ENCODE measurements at regions not wholly inside any gene's neighbourhood (a gene's known extent, or its start where the extent isn't known, plus 50 kb on each side); places are given as distances from the start of the nearest gene placed in this dataset.

DNA sequence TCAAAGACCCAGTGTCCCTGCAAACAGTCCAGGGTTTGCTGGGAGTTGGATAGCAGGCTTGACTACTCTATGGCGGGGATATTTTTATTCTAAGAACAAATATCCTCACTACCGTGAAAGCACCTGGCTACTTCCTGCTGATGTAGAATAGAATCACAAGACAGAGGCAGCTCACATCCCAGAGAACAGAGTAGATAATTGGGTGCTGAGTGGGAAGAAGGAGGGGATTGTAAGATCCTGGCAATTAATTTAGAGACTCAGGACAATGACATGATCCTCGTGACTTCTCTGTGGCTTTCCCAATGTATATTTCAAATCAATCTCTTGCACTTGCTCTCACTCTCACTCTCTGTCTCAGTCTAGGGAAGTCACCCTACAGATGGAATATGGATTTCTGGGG is 341.9 kb upstream of the DCC start:
- no peak for DNase-seq

- DNase-seq = no peak
Observed at GRCh38 chr18:51998711-51999110, 341.3 kb upstream of the DCC start.

GRCh38 chr18:51999351-51999750 is 340.6 kb upstream of the DCC start:
- DNase-seq = no peak

GRCh38 chr18:52000435-52000834 is 339.6 kb upstream of the DCC start:
- DNase-seq = no peak

- DNase-seq = no peak
Observed at GRCh38 chr18:52001106-52001505, 338.9 kb upstream of the DCC start.

GRCh38 chr18:52002600-52002999 is 337.4 kb upstream of the DCC start:
- no peak for DNase-seq

DNA sequence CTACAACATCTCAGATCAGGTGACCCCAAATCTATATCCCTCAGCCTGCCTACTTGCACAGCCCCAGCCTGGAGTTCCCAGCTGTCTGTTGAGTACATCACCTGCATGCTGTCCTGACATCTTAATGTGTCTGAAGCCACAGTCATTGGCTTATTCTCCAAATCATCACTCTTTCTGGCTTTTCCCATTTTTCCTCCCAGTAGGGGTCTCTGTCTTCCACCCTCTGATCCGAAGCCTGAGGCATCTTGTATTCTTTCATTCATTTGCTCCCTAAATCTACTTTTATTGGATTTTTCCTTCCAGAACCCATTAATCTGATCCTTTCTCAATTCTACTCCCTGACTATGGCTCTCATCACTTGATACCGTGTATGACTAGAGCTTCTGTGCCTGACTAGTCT is 332.9 kb upstream of the DCC start:
- DNase-seq = no peak

DNA sequence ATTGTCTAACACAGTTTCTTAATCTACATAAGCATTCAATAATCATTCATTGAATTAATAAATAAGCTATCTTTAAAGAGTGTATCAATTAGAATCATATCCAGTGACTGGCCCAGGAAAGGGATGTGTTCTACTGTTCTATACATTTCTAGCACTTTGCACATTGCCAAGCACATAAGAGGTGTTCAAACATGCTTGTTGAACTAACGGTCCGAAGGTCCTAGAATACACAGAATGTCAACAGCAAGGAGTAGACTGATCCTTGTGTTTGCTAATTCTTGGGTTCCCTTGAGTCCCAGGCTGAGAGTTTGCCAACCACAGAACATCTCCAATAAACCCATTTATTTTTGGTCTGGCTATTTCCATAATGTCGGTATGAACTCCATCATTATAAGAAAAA is 331.7 kb upstream of the DCC start:
- DNase-seq = no peak

- no peak for DNase-seq
Observed at GRCh38 chr18:52008736-52009135, 331.3 kb upstream of the DCC start.

- no peak for DNase-seq
Observed at GRCh38 chr18:52009958-52010357, 330.0 kb upstream of the DCC start.

DNA sequence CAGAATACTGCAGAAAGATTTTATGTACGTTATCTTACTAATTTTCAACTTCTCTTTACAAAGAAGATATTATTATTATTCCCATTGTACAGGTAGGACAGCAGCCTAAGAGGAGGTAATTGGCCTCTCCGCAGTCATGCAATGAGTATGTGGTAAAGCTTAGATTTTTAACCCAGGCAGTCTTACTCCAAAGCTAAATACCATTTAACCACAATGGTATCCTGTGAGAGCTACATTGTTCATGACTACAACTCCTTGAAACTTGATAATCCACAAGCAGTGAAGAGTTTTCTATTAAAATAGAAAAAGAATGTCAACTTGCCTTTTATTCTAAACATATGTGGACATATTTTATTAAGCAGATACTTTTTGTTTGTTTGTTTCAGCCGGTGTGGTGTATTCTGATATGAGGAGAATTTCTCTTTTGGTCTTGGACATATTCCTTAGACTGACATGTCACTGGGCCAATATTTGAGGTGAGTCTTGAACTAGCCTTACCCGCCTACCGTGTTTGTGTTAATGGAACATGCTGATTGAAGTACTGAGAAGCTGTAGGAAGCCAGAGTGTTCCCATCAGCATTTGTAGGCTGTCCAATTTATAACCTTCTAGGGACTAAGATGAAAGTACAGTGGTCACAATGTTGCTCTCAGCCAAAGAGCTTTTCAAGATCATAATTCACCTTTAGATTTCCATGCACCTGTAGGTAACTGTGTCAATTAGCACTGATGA is 293.9 kb upstream of the DCC start:
- no peak for DNase-seq

DNA sequence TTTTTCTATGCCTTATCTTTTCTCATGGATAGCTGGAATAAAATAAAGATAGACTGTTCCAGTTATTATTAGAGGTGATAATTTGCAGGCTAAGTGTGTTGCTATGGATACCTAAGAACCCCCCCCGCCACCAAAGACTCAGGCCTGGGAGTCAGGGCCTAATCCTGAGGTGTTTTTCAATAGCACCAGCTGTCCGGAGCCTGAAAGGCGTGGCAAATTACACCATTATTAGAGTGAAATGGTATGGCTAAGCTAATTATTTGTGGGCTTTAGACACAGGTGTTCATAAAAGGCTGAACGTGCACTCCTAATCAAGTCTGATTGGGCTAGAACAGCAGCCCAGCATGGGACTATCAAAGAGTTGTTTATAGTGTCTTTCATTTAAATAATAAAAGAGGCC is 293.2 kb upstream of the DCC start:
- DNase-seq = no peak

- no peak for DNase-seq
Observed at GRCh38 chr18:52054324-52054723, 285.7 kb upstream of the DCC start.

- DNase-seq = no peak
Observed at GRCh38 chr18:52060607-52061304, 279.2 kb upstream of the DCC start.

- DNase-seq = no peak
Observed at GRCh38 chr18:52063923-52064322, 276.1 kb upstream of the DCC start.

DNA sequence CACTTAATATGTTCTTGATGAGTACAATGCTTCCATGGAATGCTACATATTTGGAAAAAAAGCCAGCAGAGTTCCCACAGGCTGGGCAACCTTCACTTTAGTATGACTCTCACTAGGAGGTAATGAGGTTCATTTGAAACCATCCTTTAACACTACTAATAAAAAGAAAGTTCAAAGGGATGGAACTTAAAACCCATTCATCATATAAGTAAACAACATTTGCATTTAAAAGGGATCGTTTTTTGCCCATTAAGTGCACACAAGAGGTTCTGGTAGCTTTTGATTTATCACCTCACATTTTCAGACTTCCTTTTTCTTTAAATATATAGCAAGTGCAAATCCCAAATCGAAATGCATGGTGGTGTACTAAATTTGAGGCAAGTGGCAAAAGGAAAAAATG is 270.8 kb upstream of the DCC start:
- no peak for DNase-seq

DNA sequence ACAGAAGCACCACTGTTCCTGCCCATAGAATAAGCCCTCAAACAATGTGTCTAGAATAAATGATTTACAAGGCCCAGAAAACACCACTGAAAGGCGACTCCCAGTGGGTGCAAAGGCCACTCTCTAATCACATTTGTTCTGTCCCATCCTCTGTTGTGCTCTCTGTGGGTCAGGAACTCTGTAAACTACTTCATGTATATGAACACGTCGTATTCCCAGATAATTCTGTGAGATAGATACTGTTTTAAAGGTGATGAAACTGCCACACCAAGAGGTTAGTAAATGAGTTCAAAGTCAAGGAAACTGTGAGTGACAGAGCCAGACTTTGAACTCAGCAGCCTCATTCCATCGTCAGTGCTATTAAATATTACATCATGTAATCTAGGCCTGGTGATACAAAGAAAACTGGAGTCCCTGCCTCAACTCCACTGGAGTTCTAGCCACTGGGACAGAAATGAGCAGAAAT is 269.7 kb upstream of the DCC start:
- DNase-seq = no peak

- no peak for DNase-seq
Observed at GRCh38 chr18:52077251-52077983, 262.6 kb upstream of the DCC start.

- DNase-seq = no peak
Observed at GRCh38 chr18:52082246-52082645, 257.8 kb upstream of the DCC start.

DNA sequence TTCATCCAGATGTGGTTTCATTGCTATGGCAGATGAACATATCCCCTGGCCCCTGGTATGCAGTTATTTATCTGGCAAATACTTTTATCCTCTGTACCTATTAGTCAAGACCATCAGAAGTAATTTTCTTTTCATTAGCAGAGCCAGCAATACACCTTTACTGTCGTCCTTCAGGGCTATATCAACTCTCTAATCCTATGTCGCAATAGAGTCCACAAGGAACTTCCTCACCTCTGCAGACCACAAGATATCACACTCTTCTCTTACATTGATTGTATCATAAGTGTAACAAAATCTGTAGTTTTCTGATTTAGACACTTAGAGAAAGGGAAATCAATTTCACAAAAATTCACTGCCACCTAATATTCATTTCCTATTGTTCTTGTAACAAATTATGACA is 252.9 kb upstream of the DCC start:
- no peak for DNase-seq

DNA sequence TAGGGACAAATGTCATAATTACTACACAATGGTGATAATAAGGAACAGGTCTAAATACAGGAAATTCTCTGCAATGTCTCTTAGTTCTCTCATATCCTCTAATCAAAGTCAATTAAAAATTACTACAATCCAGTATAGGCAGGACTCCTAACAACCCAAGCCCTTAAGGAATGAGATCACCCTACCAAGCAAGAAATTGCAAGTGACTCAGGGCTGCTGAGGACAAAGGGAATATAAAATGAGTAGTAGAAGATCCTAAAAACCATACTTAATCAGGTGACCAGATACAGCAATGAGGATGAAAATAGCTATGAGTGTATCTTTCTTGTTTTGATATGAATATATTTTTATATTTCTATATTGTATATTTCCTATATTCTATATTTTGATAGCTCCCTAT is 250.0 kb upstream of the DCC start:
- DNase-seq = no peak

DNA sequence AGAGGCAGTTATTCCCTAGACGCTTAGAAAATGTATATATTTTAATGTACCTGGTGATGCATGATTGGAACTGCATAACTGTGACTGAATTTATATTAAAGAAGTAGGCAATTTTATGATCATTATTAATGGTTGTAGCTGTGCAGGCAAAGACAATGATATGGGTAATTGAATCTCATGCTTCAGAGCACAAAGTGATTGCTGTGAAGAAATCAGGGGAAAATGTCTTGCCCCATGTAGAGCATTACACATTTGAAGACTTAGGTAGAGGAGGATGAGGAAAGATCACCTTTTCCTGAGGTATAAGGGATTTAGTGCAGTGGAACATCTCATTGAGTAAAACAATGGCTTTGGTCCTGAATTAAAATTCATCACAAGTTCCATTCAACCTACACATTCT is 246.8 kb upstream of the DCC start:
- DNase-seq = no peak

DNA sequence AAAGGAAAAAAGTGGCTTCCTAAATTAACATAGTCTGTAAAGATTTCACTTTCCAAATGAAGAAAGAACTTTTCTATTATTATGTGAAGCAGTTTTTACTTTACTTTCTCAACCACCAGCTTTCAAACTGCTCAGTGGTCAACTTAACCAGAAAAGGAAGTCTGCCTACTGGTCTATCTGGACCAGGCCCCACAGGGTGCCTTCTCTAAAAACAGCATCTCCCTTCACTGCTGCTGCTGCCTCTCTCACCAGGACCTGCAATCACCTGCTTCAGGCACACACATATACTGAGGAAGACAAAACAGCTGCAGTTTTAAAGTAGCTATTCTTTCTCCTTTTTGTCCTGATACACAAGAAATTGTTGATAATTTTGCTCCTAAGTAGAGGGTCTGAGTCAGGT is 221.3 kb upstream of the DCC start:
- no peak for DNase-seq
